MM.1S (cell line): ENCODE measurements at regions not wholly inside any gene's neighbourhood (a gene's known extent, or its start where the extent isn't known, plus 50 kb on each side); places are given as distances from the start of the nearest gene placed in this dataset.

Experiments used
- DNase-seq: peaks from one replicate; pipeline ENCODE4 v3.0.0-alpha.2; 2015
- H2AFZ ChIP-seq: fragments of 300-600 bp; sonication (generic); 2 replicates; pipeline ENCODE4 v1.6.0; 2016; ENCODE audit warnings: antibody characterized with exemption, low read length
- H3F3A ChIP-seq: fragments of 300-600 bp; sonication (generic); 2 replicates; pipeline ENCODE4 v1.6.1; 2016; ENCODE audit warnings: mild to moderate bottlenecking, antibody characterized with exemption, low read length, moderate library complexity, mixed read lengths; ENCODE audit not compliant: insufficient read depth
- H3K27ac ChIP-seq: fragments of 300-600 bp; sonication (generic); 2 replicates; pipeline ENCODE4 v1.5.1; 2016; ENCODE audit warnings: mild to moderate bottlenecking, low read length
- H3K27me3 ChIP-seq: fragments of 300-600 bp; sonication (generic); replicated peaks from 2 replicates; pipeline ENCODE4 v1.6.0; 2016; ENCODE audit warnings: low read length; ENCODE audit not compliant: insufficient read depth
- H3K36me3 ChIP-seq: fragments of 300-600 bp; sonication (generic); replicated peaks from 2 replicates; pipeline ENCODE4 v1.6.1; 2016; ENCODE audit warnings: mild to moderate bottlenecking, low read length, mixed read lengths; ENCODE audit not compliant: insufficient read depth
- H3K4me1 ChIP-seq: fragments of 300-600 bp; sonication (generic); 2 replicates; pipeline ENCODE4 v1.6.1; 2016; ENCODE audit warnings: low read length, mixed read lengths
- H3K4me2 ChIP-seq: fragments of 300-600 bp; sonication (generic); 2 replicates; pipeline ENCODE4 v1.6.0; 2016; ENCODE audit warnings: low read depth, low read length
- H3K4me3 ChIP-seq: fragments of 300-600 bp; sonication (generic); 2 replicates; pipeline ENCODE4 v1.5.1; 2016; ENCODE audit warnings: low read length, mixed read lengths
- H3K79me2 ChIP-seq: fragments of 300-600 bp; sonication (generic); 2 replicates; pipeline ENCODE4 v1.6.1; 2016; ENCODE audit warnings: mixed run types, low read length, mixed read lengths
- H3K9ac ChIP-seq: fragments of 300-600 bp; sonication (generic); 2 replicates; pipeline ENCODE4 v1.6.1; 2016; ENCODE audit warnings: low read length, mixed read lengths
- H3K9me2 ChIP-seq: fragments of 300-600 bp; sonication (generic); replicated peaks from 2 replicates; pipeline ENCODE4 v1.6.1; 2016; ENCODE audit warnings: mild to moderate bottlenecking, low read length, mixed read lengths; ENCODE audit not compliant: insufficient read depth
- H3K9me3 ChIP-seq: fragments of 300-600 bp; sonication (generic); replicated peaks from 2 replicates; pipeline ENCODE4 v1.6.1; 2016; ENCODE audit warnings: mild to moderate bottlenecking, low read length, mixed read lengths; ENCODE audit not compliant: insufficient read depth
- H4K20me1 ChIP-seq: fragments of 300-600 bp; sonication (generic); 2 replicates; pipeline ENCODE4 v1.6.1; 2016; ENCODE audit warnings: mild to moderate bottlenecking, low read length, moderate library complexity, mixed read lengths; ENCODE audit not compliant: insufficient read depth
- CTCF ChIP-seq: fragments of 300-600 bp; sonication (generic); IDR thresholded peaks from 2 replicates; pipeline ENCODE4 v1.5.1; 2016; ENCODE audit warnings: antibody characterized with exemption, low read length, mixed read lengths
- EZH2 ChIP-seq: fragments of 300-600 bp; sonication (generic); optimal IDR thresholded peaks from 2 replicates; pipeline ENCODE3; 2017; ENCODE audit warnings: low read depth, mild to moderate bottlenecking, antibody characterized with exemption, low read length, mixed read lengths
- EZH2phosphoT487 ChIP-seq: fragments of 300-600 bp; sonication (generic); IDR thresholded peaks from 2 replicates; pipeline ENCODE4 v1.6.1; 2018; ENCODE audit warnings: antibody characterized with exemption, low read length

- Histone ChIP-seq H3K27me3 (no peaks in the 10 kb centered on the region), H3F3A (no peaks in the 10 kb centered on the region), H4K20me1 (no peaks in the 10 kb centered on the region), H3K4me3 (no peak overlapping the region), H3K9me3 (no peaks in the 10 kb centered on the region), H2AFZ (no peak overlapping the region), H3K9me2 (no peaks in the 10 kb centered on the region), H3K4me1 (no peaks in the 10 kb centered on the region), H3K27ac (no peak overlapping the region), H3K36me3 (no peaks in the 10 kb centered on the region), H3K9ac (no peak overlapping the region), H3K79me2 (no peaks in the 10 kb centered on the region), H3K4me2 (no peak overlapping the region)
- no peak for TF ChIP-seq EZH2phosphoT487
- no peak for TF ChIP-seq EZH2
- TF ChIP-seq CTCF: no peak
- no peak for DNase-seq
Observed at GRCh38 chr5:24963611-24964010, 318.8 kb upstream of the CDH10 start.

GRCh38 chr5:24923400-24923799 is 278.6 kb upstream of the CDH10 start:
- Histone ChIP-seq H3K4me1 (peaks cover 9% of the 10 kb centered on the region), H3K4me3 (no peak overlapping the region), H3K27me3 (no peaks in the 10 kb centered on the region), H2AFZ (no peak overlapping the region), H3K9me2 (no peaks in the 10 kb centered on the region), H3K27ac (no peak overlapping the region), H3K9me3 (no peaks in the 10 kb centered on the region), H4K20me1 (no peaks in the 10 kb centered on the region), H3F3A (peaks cover 6% of the 10 kb centered on the region; the same call in 1 of the 2 replicates), H3K4me2 (no peak overlapping the region), H3K79me2 (no peaks in the 10 kb centered on the region), H3K36me3 (no peaks in the 10 kb centered on the region), H3K9ac (no peak overlapping the region)
- TF ChIP-seq EZH2phosphoT487: no peak
- no peak for TF ChIP-seq EZH2
- TF ChIP-seq CTCF: no peak
- no peak for DNase-seq

GRCh38 chr5:24918676-24919075 is 273.9 kb upstream of the CDH10 start:
- Histone ChIP-seq H3F3A (peaks cover 8% of the 10 kb centered on the region; the same call in 1 of the 2 replicates), H3K9me2 (no peaks in the 10 kb centered on the region), H3K9me3 (no peaks in the 10 kb centered on the region), H3K79me2 (no peaks in the 10 kb centered on the region), H2AFZ (no peak overlapping the region), H4K20me1 (no peaks in the 10 kb centered on the region), H3K4me1 (peaks cover 11% of the 10 kb centered on the region), H3K4me2 (peak overlapping the region; percentile 51; the same call in 1 of the 2 replicates), H3K4me3 (0 out of 2 replicates have a peak overlapping the region, but pooled peaks have one; percentile 19), H3K36me3 (no peaks in the 10 kb centered on the region), H3K27ac (no peak overlapping the region), H3K9ac (no peak overlapping the region), H3K27me3 (no peaks in the 10 kb centered on the region)
- peak; percentile 72 for DNase-seq
- TF ChIP-seq EZH2phosphoT487: no peak
- TF ChIP-seq EZH2: no peak
- no peak for TF ChIP-seq CTCF
